Testis (tissue), 2 donors: ENCODE measurements at regions not wholly inside any gene's neighbourhood (a gene's known extent, or its start where the extent isn't known, plus 50 kb on each side); places are given as distances from the start of the nearest gene placed in this dataset.
"Not testable (repeated sequence)": the region's sequence is repeated elsewhere in the genome, so short reads cannot be mapped to it uniquely, and the experiment has no call there.

ENCODE experiments used
- DNase-seq: peaks from one replicate; pipeline ENCODE4 v3.0.0-alpha.2; 2019
- H3K27ac ChIP-seq, 2 donors: fragments of 200-600 bp; sonication (generic); one replicate each; pipeline ENCODE4 v1.5.1; 2019
- H3K27me3 ChIP-seq: fragments of 200-600 bp; sonication (generic); one replicate; pipeline ENCODE4 v1.5.1; 2019
- H3K36me3 ChIP-seq: fragments of 200-600 bp; sonication (generic); one replicate; pipeline ENCODE4 v1.5.1; 2017; ENCODE audit warnings: low read depth; ENCODE audit errors: missing control alignments
- H3K4me1 ChIP-seq: fragments of 200-600 bp; sonication (generic); one replicate; pipeline ENCODE4 v1.5.1; 2019
- H3K4me3 ChIP-seq, 2 donors: fragments of 200-600 bp; sonication (generic); one replicate each; pipeline ENCODE4 v1.5.1; 2017 to 2019
- H3K9me3 ChIP-seq: fragments of 200-600 bp; sonication (generic); one replicate; pipeline ENCODE4 v1.5.1; 2017
- POLR2A ChIP-seq: fragments of 450-650 bp; IDR thresholded peaks from one replicate; pipeline ENCODE4 v1.6.1; 2017; ENCODE audit warnings: antibody characterized with exemption, mild to moderate bottlenecking, moderate library complexity
- WGBS, 2 donors: methylation state at CpG; one replicate each; pipeline ENCODE4 v1.1.5; 2018; 5-methylcytosine and 5-hydroxymethylcytosine counted together
- intact Hi-C: fragments of 100-400 bp; cut with DNase I; formaldehyde crosslinking; loops from one replicate; pipeline ENCODE4 v1.15.1; 2023; ENCODE audit warnings: low total_unique reads
- TF ChIP-seq, protein P1 (sequence below), 3 experiments: fragments of 450-650 bp in 2 of 3; fragments of 200-600 bp in 1 of 3; sonication (generic) in 1 of 3; IDR thresholded peaks; one replicate each; pipeline ENCODE4 v1.5.1; 2016 to 2019; ENCODE audit warnings: antibody characterized with exemption in 3 of 3, mild to moderate bottlenecking in 2 of 3, moderate library complexity in 1 of 3

DNA sequence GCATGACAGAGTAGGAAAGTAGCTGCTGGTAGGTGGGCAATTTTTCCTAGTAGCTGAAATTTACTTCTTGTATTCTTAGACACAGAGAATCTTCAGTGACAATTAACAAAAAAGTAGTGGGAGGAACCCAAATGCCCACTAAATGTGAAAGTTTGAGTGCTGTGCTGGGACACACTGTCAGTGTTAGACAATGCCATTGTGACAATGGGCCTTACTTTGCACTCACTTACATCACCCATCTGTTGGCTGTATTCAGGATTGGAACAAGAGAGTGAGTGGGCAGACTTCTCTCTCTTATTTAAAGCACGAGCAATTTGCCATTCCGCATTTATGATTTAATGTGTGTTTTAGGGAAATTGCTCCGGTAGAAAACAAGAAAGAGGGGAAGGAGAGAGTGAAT, 662.5 kb downstream of the CBLN4 start:
- Histone ChIP-seq H3K9me3 (no peaks in the 10 kb centered on the region), H3K4me1 (no peaks in the 10 kb centered on the region), H3K4me3 (no peak overlapping the region), H3K27me3 (no peaks in the 10 kb centered on the region), H3K36me3 (no peaks in the 10 kb centered on the region), H3K27ac (no peak overlapping the region)
- intact Hi-C loops = no loop called here
- 83 to 89% methylated on average over 3 of the region's 3 CpGs for WGBS, 2 donors
- no peak for DNase-seq
- TF ChIP-seq POLR2A = no peak
- TF ChIP-seq, protein P1, sequence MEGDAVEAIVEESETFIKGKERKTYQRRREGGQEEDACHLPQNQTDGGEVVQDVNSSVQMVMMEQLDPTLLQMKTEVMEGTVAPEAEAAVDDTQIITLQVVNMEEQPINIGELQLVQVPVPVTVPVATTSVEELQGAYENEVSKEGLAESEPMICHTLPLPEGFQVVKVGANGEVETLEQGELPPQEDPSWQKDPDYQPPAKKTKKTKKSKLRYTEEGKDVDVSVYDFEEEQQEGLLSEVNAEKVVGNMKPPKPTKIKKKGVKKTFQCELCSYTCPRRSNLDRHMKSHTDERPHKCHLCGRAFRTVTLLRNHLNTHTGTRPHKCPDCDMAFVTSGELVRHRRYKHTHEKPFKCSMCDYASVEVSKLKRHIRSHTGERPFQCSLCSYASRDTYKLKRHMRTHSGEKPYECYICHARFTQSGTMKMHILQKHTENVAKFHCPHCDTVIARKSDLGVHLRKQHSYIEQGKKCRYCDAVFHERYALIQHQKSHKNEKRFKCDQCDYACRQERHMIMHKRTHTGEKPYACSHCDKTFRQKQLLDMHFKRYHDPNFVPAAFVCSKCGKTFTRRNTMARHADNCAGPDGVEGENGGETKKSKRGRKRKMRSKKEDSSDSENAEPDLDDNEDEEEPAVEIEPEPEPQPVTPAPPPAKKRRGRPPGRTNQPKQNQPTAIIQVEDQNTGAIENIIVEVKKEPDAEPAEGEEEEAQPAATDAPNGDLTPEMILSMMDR (IDR thresholded peaks at IDR 0.05) = no peak

DNA sequence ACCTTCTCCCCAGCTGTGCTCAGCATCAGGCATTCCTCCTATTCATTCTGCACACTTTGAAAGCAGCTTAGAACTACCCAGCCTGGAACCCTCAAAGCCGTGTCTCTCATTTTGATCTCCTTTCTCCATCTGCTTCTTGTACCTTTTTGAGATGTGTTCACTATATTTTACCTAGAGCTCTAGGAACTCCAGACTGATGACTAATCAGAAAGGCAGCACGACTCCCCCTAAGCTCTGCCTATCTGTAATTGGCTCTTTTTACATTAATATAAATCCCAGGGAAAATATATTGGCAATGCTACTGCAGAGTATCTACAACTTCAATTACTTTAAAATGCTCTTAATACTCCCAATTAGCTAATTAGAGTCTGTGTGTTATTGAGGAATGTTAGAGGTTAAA, 671.5 kb downstream of the CBLN4 start:
- TF ChIP-seq POLR2A = no peak
- TF ChIP-seq, protein P1 (IDR thresholded peaks at IDR 0.05) = no peak
- H3K36me3 ChIP-seq = no peaks in the 10 kb centered on the region

DNA sequence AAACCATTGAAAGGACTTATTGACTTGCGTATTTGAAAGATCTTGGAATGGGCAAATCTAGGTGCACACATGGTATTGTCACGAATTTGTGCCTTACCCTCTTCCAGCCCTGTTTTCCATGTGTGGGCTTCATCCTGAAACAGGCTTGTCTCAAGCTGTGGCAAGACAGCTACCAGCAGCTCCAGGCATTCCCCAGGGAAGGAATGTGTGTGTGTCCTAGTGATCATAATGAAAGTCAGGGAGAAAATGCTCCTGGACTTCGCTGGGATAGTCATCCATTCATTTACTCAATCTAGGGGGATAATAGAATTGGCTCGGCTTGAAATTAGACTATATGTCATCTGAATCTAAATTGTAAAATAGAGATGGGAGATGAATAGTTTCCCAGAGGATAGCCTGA, 676.2 kb downstream of the CBLN4 start:
- Histone ChIP-seq H3K36me3 (no peaks in the 10 kb centered on the region), H3K9me3 (no peaks in the 10 kb centered on the region), H3K27me3 (no peaks in the 10 kb centered on the region), H3K4me3 (no peak overlapping the region), H3K4me1 (no peaks in the 10 kb centered on the region), H3K27ac (no peak overlapping the region)
- TF ChIP-seq, protein P1 (IDR thresholded peaks at IDR 0.05) = no peak
- no peak for TF ChIP-seq POLR2A
- WGBS, 2 donors = 82 to 92% methylated on average over 4 of the region's 4 CpGs
- no peak for DNase-seq
- intact Hi-C loops = no loop called here

More for the DNA sequence above, 671.5 kb downstream of the CBLN4 start:
- WGBS, 2 donors = 42 to 46% methylated on average over 2 of the region's 2 CpGs
- intact Hi-C loops = no loop called here
- Histone ChIP-seq H3K9me3 (no peaks in the 10 kb centered on the region), H3K4me3 (no peak overlapping the region), H3K27me3 (no peaks in the 10 kb centered on the region), H3K4me1 (no peaks in the 10 kb centered on the region), H3K27ac (no peak overlapping the region)
- no peak for DNase-seq

DNA sequence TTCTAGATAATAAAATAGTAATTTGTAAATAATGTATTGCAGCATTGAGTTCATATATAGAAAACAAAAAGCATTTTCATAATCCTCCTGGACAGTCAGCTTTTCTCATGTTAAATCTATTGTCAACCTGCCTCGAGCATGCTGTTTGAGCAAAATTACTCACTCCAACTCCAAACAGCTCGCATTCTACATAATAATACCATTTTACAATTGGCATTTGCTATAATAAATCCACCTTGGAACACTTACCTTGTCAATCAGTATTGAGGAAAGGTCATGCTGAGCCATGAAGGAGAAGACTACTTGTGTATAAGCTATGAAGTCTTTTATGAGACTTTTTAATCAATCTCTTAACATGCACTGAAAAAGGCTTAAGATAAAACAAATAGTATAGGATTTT, 682.6 kb downstream of the CBLN4 start:
- H3K4me3 ChIP-seq = no peak overlapping the region
- H3K27ac ChIP-seq = no peak overlapping the region
- DNase-seq = no peak
- no peaks in the 10 kb centered on the region for H3K36me3 ChIP-seq
- no peaks in the 10 kb centered on the region for H3K9me3 ChIP-seq
- TF ChIP-seq, protein P1 (IDR thresholded peaks at IDR 0.05) = no peak
- TF ChIP-seq POLR2A = no peak
- H3K27me3 ChIP-seq = no peaks in the 10 kb centered on the region
- H3K4me1 ChIP-seq = no peaks in the 10 kb centered on the region
- intact Hi-C loops = no loop called here
- 82 to 89% methylated on average over 2 of the region's 2 CpGs for WGBS, 2 donors

DNA sequence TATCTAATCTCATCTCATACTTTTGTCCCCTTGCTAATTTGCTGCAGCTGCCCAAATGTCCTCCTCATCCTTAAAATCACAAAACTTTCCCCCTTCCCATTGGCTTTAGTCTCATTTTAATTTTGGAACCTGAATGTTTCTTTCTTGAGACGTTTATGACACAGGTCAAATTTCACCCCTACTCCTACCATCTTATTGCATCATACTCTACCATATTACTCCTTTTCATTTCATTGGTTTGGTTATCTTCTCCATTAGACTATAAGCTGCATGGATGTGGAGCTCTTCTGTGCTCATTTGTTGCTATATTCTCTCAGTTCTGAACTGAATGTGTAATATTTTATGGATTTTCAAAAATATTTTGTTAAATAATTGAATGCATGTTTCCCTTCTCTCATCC, 688.6 kb downstream of the CBLN4 start:
- WGBS, 2 donors = 56 to 59% methylated on average over 1 of the region's 1 CpG
- H3K36me3 ChIP-seq = no peaks in the 10 kb centered on the region

DNA sequence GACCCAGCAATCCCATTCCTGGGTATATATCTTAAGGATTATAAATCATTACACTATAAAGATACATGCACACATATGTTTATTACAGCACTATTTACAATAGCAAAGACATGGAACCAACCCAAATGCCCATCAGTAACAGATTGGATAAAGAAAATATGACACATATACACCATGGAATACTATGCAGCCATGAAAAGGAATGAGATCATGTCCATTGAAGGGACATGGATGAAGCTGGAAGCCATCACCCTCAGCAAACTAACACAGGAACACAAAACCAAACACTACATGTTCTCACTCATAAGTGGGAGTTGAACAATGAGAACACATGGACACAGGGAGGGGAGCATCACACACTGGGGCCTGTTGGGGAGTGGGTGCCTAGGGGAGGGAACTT, 694.5 kb downstream of the CBLN4 start:
- H3K36me3 ChIP-seq, H3K4me3 ChIP-seq, H3K9me3 ChIP-seq, H3K27me3 ChIP-seq, H3K4me1 ChIP-seq, intact Hi-C loops, H3K27ac ChIP-seq, DNase-seq: not testable (repeated sequence)

More for the DNA sequence above, 688.6 kb downstream of the CBLN4 start:
- no peak for TF ChIP-seq POLR2A
- TF ChIP-seq, protein P1 (IDR thresholded peaks at IDR 0.05) = no peak
- intact Hi-C loops = no loop called here
- Histone ChIP-seq H3K27me3 (no peaks in the 10 kb centered on the region), H3K4me1 (no peaks in the 10 kb centered on the region), H3K4me3 (no peak overlapping the region), H3K9me3 (no peaks in the 10 kb centered on the region), H3K27ac (no peak overlapping the region)
- no peak for DNase-seq
